ENCODE measurements at regions not wholly inside any gene's neighbourhood (a gene's known extent, or its start where the extent isn't known, plus 50 kb on each side); places are given as distances from the start of the nearest gene placed in this dataset.

GRCh38 chr1:96995351-96995750 is 273.8 kb downstream of the PTBP2 start:
- DNase-seq (ENCODE audit: low read depth in 2 of 2): no peak

GRCh38 chr1:96996001-96996400 is 274.4 kb downstream of the PTBP2 start:
- DNase-seq (ENCODE audit: low read depth in 2 of 2): no peak

- no peak for DNase-seq (ENCODE audit: low read depth in 2 of 2)
These were observed 276.1 kb downstream of the PTBP2 start for GRCh38 chr1:96997717-96998116.

- no peak for DNase-seq (ENCODE audit: low read depth in 2 of 2)
These were observed 276.9 kb downstream of the PTBP2 start for GRCh38 chr1:96998466-96998865.

GRCh38 chr1:96999191-96999590 is 277.6 kb downstream of the PTBP2 start:
- DNase-seq (ENCODE audit: low read depth in 2 of 2): no peak

GRCh38 chr1:97004054-97004453 is 282.5 kb downstream of the PTBP2 start:
- DNase-seq (ENCODE audit: low read depth in 2 of 2): no peak

- DNase-seq (ENCODE audit: low read depth in 2 of 2): no peak
These were observed 283.2 kb downstream of the PTBP2 start for GRCh38 chr1:97004743-97005142.

- peak; percentile 81 to 94 for DNase-seq (ENCODE audit: low read depth in 2 of 2)
These were observed 284.6 kb downstream of the PTBP2 start for GRCh38 chr1:97006044-97006661.

- peak in 1 of 2 donors; percentile 10 for DNase-seq (ENCODE audit: low read depth in 2 of 2)
These were observed 286.4 kb downstream of the PTBP2 start for GRCh38 chr1:97007840-97008604.

GRCh38 chr1:97010566-97011264 is 289.1 kb downstream of the PTBP2 start:
- no peak for DNase-seq (ENCODE audit: low read depth in 2 of 2)

- DNase-seq (ENCODE audit: low read depth in 2 of 2): no peak
These were observed 291.6 kb downstream of the PTBP2 start for GRCh38 chr1:97013136-97013535.

GRCh38 chr1:97013941-97014340 is 292.4 kb downstream of the PTBP2 start:
- peak; percentile 45 to 77 for DNase-seq (ENCODE audit: low read depth in 2 of 2)

GRCh38 chr1:97014426-97014825 is 292.8 kb downstream of the PTBP2 start:
- DNase-seq (ENCODE audit: low read depth in 2 of 2): no peak

- DNase-seq (ENCODE audit: low read depth in 2 of 2): peak in 1 of 2 donors; percentile 24
These were observed 296.3 kb downstream of the PTBP2 start for GRCh38 chr1:97017895-97018294.
